Neural crest cell (in vitro differentiated cells): ENCODE measurements at regions not wholly inside any gene's neighbourhood (a gene's known extent, or its start where the extent isn't known, plus 50 kb on each side); places are given as distances from the start of the nearest gene placed in this dataset.

Source experiments
- DNase-seq: peaks from one replicate; pipeline ENCODE4 v3.0.0; 2021; ENCODE audit warnings: low read depth, mixed read lengths, low spot score
- H3K27ac Mint-ChIP-seq: one replicate; pipeline ENCODE4 v1.8.0; 2021; ENCODE audit warnings: mild to moderate bottlenecking, mixed read lengths; ENCODE audit not compliant: unreplicated experiment
- H3K27me3 Mint-ChIP-seq: 2 replicates; pipeline ENCODE4 v1.8.0; 2021; ENCODE audit warnings: low read depth, mild to moderate bottlenecking, mixed read lengths
- H3K36me3 Mint-ChIP-seq: 2 replicates; pipeline ENCODE4 v1.8.0; 2021; ENCODE audit warnings: low read depth, mild to moderate bottlenecking, mixed read lengths
- H3K4me1 Mint-ChIP-seq: 2 replicates; pipeline ENCODE4 v1.8.0; 2021; ENCODE audit warnings: mixed read lengths
- H3K4me3 Mint-ChIP-seq: one replicate; pipeline ENCODE4 v1.8.0; 2021; ENCODE audit warnings: mild to moderate bottlenecking, mixed read lengths
- H3K9me3 Mint-ChIP-seq: 2 replicates; pipeline ENCODE4 v1.8.0; 2021; ENCODE audit warnings: mixed read lengths
- CTCF ChIP-seq: fragments of 200-600 bp; sonication (generic); conservative IDR thresholded peaks from 2 replicates; pipeline ENCODE4 v1.5.0; 2021; ENCODE audit warnings: antibody characterized with exemption, mild to moderate bottlenecking

- Mint-ChIP-seq H3K9me3 (no peaks in the 10 kb centered on the region), H3K27ac (no peak overlapping the region), H3K36me3 (no peaks in the 10 kb centered on the region), H3K27me3 (no peaks in the 10 kb centered on the region), H3K4me1 (peaks cover 21% of the 10 kb centered on the region), H3K4me3 (no peak overlapping the region)
- DNase-seq, result no peak
- no peak for TF ChIP-seq CTCF
Measured at GRCh38 chr6:148037496-148037895, 305.1 kb upstream of the SASH1 start.

GRCh38 chr6:148041546-148041945 lies 301.1 kb upstream of the SASH1 start:
- no peak for DNase-seq
- no peaks in the 10 kb centered on the region for H3K27me3 Mint-ChIP-seq
- peaks cover 2% of the 10 kb centered on the region for H3K36me3 Mint-ChIP-seq
- TF ChIP-seq CTCF, result no peak
- H3K4me3 Mint-ChIP-seq, result no peak overlapping the region
- H3K4me1 Mint-ChIP-seq, result peaks cover 13% of the 10 kb centered on the region
- peaks cover 3% of the 10 kb centered on the region for H3K9me3 Mint-ChIP-seq
- no peak overlapping the region for H3K27ac Mint-ChIP-seq

GRCh38 chr6:148042536-148042935 lies 300.1 kb upstream of the SASH1 start:
- no peak for TF ChIP-seq CTCF
- Mint-ChIP-seq H3K36me3 (peaks cover 5% of the 10 kb centered on the region), H3K4me3 (no peak overlapping the region), H3K4me1 (peaks cover 6% of the 10 kb centered on the region), H3K27me3 (no peaks in the 10 kb centered on the region), H3K9me3 (peaks cover 9% of the 10 kb centered on the region), H3K27ac (no peak overlapping the region)
- DNase-seq, result no peak

GRCh38 chr6:148044261-148044751 lies 298.3 kb upstream of the SASH1 start:
- no peak for TF ChIP-seq CTCF
- H3K27me3 Mint-ChIP-seq, result no peaks in the 10 kb centered on the region
- no peak overlapping the region for H3K4me3 Mint-ChIP-seq
- DNase-seq, result no peak
- H3K4me1 Mint-ChIP-seq, result no peaks in the 10 kb centered on the region
- H3K9me3 Mint-ChIP-seq, result peaks cover 14% of the 10 kb centered on the region
- peaks cover 5% of the 10 kb centered on the region for H3K36me3 Mint-ChIP-seq
- no peak overlapping the region for H3K27ac Mint-ChIP-seq

GRCh38 chr6:148044921-148045320 lies 297.7 kb upstream of the SASH1 start:
- H3K4me1 Mint-ChIP-seq, result no peaks in the 10 kb centered on the region
- no peaks in the 10 kb centered on the region for H3K27me3 Mint-ChIP-seq
- H3K9me3 Mint-ChIP-seq, result peaks cover 15% of the 10 kb centered on the region
- H3K27ac Mint-ChIP-seq, result no peak overlapping the region
- TF ChIP-seq CTCF, result no peak
- H3K36me3 Mint-ChIP-seq, result peaks cover 5% of the 10 kb centered on the region
- no peak for DNase-seq
- no peak overlapping the region for H3K4me3 Mint-ChIP-seq

- Mint-ChIP-seq H3K27me3 (no peaks in the 10 kb centered on the region), H3K9me3 (peaks cover 14% of the 10 kb centered on the region), H3K36me3 (peaks cover 2% of the 10 kb centered on the region), H3K4me3 (no peak overlapping the region), H3K27ac (no peak overlapping the region), H3K4me1 (no peaks in the 10 kb centered on the region)
- DNase-seq, result no peak
- no peak for TF ChIP-seq CTCF
Measured at GRCh38 chr6:148053209-148053608, 289.4 kb upstream of the SASH1 start.
